Keratinocyte (primary cell): ENCODE measurements at regions not wholly inside any gene's neighbourhood (a gene's known extent, or its start where the extent isn't known, plus 50 kb on each side); places are given as distances from the start of the nearest gene placed in this dataset.

Experiments
- DNase-seq: peaks from one replicate; pipeline ENCODE4 v3.0.0-alpha.2; 2011; ENCODE audit warnings: low read depth, missing footprints, low spot score
- FAIRE-seq: peaks from 2 replicates; lab custom pipeline; 2011; peaks lifted over from hg19 to GRCh38; lab: Jason Lieb, UNC
- H2AFZ ChIP-seq: 2 replicates; pipeline ENCODE4 v1.6.0; 2012; ENCODE audit warnings: low read length, control low read depth, inconsistent platforms; ENCODE audit not compliant: control insufficient read depth
- H3K27ac ChIP-seq: 2 replicates; pipeline ENCODE4 v1.5.1; 2011; ENCODE audit warnings: low read length; ENCODE audit not compliant: control insufficient read depth, insufficient read depth
- H3K27me3 ChIP-seq: 3 replicates; pipeline ENCODE4 v1.6.0; 2011; ENCODE audit warnings: low read length; ENCODE audit not compliant: control insufficient read depth, insufficient read depth; ENCODE audit errors: extremely low read depth
- H3K36me3 ChIP-seq, 2 experiments: 2 replicates in 1 of 2; 3 replicates in 1 of 2; pipeline ENCODE4 v1.5.1; 2011; ENCODE audit warnings: low read length in 2 of 2, mild to moderate bottlenecking in 1 of 2; ENCODE audit not compliant: control insufficient read depth in 2 of 2, insufficient read depth in 2 of 2; ENCODE audit errors: extremely low read depth in 1 of 2
- H3K4me1 ChIP-seq: 3 replicates; pipeline ENCODE4 v1.5.1; 2011; ENCODE audit warnings: low read length; ENCODE audit not compliant: control insufficient read depth, insufficient read depth; ENCODE audit errors: extremely low read depth
- H3K4me2 ChIP-seq: 3 replicates; pipeline ENCODE4 v1.6.0; 2011; ENCODE audit warnings: low read depth, low read length; ENCODE audit not compliant: control insufficient read depth, insufficient read depth; ENCODE audit errors: extremely low read depth
- H3K4me3 ChIP-seq, 3 experiments: fragments of 200-600 bp in 1 of 3; sonication (generic) in 1 of 3; 2 replicates in 2 of 3; 3 replicates in 1 of 3; pipeline ENCODE4 v1.5.1; 2011 to 2016; ENCODE audit warnings: low read length in 3 of 3, mild to moderate bottlenecking in 3 of 3, control low read depth in 2 of 3, inconsistent platforms in 1 of 3, low read depth in 1 of 3, mixed read lengths in 1 of 3, mixed run types in 1 of 3, moderate library complexity in 1 of 3; ENCODE audit not compliant: control insufficient read depth in 2 of 3, insufficient read depth in 2 of 3; ENCODE audit errors: extremely low read depth in 1 of 3
- H3K79me2 ChIP-seq: 2 replicates; pipeline ENCODE4 v1.6.0; 2012; ENCODE audit warnings: low read length; ENCODE audit not compliant: control insufficient read depth, insufficient read depth
- H3K9ac ChIP-seq: 3 replicates; pipeline ENCODE4 v1.6.0; 2011; ENCODE audit warnings: low read length; ENCODE audit not compliant: control insufficient read depth, insufficient read depth; ENCODE audit errors: extremely low read depth
- H3K9me1 ChIP-seq: 3 replicates; pipeline ENCODE4 v1.6.0; 2011; ENCODE audit warnings: low read length; ENCODE audit not compliant: control insufficient read depth, insufficient read depth; ENCODE audit errors: extremely low read depth
- H3K9me3 ChIP-seq: 2 replicates; pipeline ENCODE4 v1.5.1; 2012; ENCODE audit warnings: low read depth, low read length; ENCODE audit not compliant: control insufficient read depth
- H4K20me1 ChIP-seq: 3 replicates; pipeline ENCODE4 v1.6.0; 2011; ENCODE audit warnings: low read length; ENCODE audit not compliant: control insufficient read depth, insufficient read depth; ENCODE audit errors: extremely low read depth
- CTCF ChIP-seq, 3 experiments: IDR thresholded peaks in 1 of 3; conservative IDR thresholded peaks in 1 of 3; optimal IDR thresholded peaks in 1 of 3; 2 replicates in 2 of 3; 3 replicates in 1 of 3; pipeline versions ENCODE3 to v1.5.1; 2011; ENCODE audit warnings: low read length in 3 of 3, mild to moderate bottlenecking in 3 of 3, moderate library complexity in 2 of 3, control low read depth in 1 of 3, inconsistent platforms in 1 of 3; ENCODE audit not compliant: insufficient read depth in 2 of 3; ENCODE audit errors: extremely low read depth in 1 of 3
- EZH2 ChIP-seq: IDR thresholded peaks from one replicate; pipeline ENCODE4 v1.6.1; 2012; ENCODE audit warnings: inconsistent platforms, mild to moderate bottlenecking, low read length, moderate library complexity
- dilution Hi-C: fragments of 300-500 bp; cut with MboI; formaldehyde crosslinking; loops from one replicate; pipeline ENCODE4 v1.7.0; 2020; ENCODE audit warnings: low sequenced_read_pairs; ENCODE audit not compliant: extremely low pct_ligation_motif_present

- no peaks in the 10 kb centered on the region for H4K20me1 ChIP-seq
- dilution Hi-C loops: no loop called here
- no peak for DNase-seq
- no peak overlapping the region for H2AFZ ChIP-seq
- H3K27me3 ChIP-seq: no peaks in the 10 kb centered on the region
- H3K9me1 ChIP-seq: no peaks in the 10 kb centered on the region
- no peak overlapping the region for H3K4me2 ChIP-seq
- no peaks in the 10 kb centered on the region for H3K4me1 ChIP-seq
- H3K27ac ChIP-seq: no peak overlapping the region
- H3K9ac ChIP-seq: no peak overlapping the region
- H3K36me3 ChIP-seq: no peaks in the 10 kb centered on the region
- H3K4me3 ChIP-seq: no peak overlapping the region
- FAIRE-seq: no peak
- no peaks in the 10 kb centered on the region for H3K79me2 ChIP-seq
- H3K9me3 ChIP-seq: no peaks in the 10 kb centered on the region
- no peak for TF ChIP-seq CTCF (optimal IDR thresholded peaks at IDR 0.05 in 1 of 3, IDR thresholded peaks at IDR 0.05 in 1 of 3, conservative IDR thresholded peaks at IDR 0.05 in 1 of 3; ENCODE audit: extremely low read depth in 1 of 3, insufficient read depth in 2 of 3, low read length in 3 of 3)
- TF ChIP-seq EZH2: no peak
Measured at GRCh38 chr12:93043192-93043876, 114.2 kb upstream of the EEA1 start.

GRCh38 chr12:93043877-93044209 is 114.7 kb upstream of the EEA1 start:
- no peaks in the 10 kb centered on the region for H3K9me1 ChIP-seq
- H3K9me3 ChIP-seq: no peaks in the 10 kb centered on the region
- DNase-seq (no peak), FAIRE-seq (no peak)
- no peaks in the 10 kb centered on the region for H3K79me2 ChIP-seq
- TF ChIP-seq EZH2 (no peak), CTCF (optimal IDR thresholded peaks at IDR 0.05 in 1 of 3, IDR thresholded peaks at IDR 0.05 in 1 of 3, conservative IDR thresholded peaks at IDR 0.05 in 1 of 3; ENCODE audit: extremely low read depth in 1 of 3, insufficient read depth in 2 of 3, low read length in 3 of 3) (no peak)
- H3K4me1 ChIP-seq: no peaks in the 10 kb centered on the region
- H2AFZ ChIP-seq: no peak overlapping the region
- H3K4me3 ChIP-seq: no peak overlapping the region
- H3K27ac ChIP-seq: no peak overlapping the region
- H3K9ac ChIP-seq: no peak overlapping the region
- H3K27me3 ChIP-seq: no peaks in the 10 kb centered on the region
- dilution Hi-C loops: no loop called here
- no peak overlapping the region for H3K4me2 ChIP-seq
- no peaks in the 10 kb centered on the region for H3K36me3 ChIP-seq
- H4K20me1 ChIP-seq: no peaks in the 10 kb centered on the region
